T-helper 1 cell treated with Interleukin-12 subunit alpha and Interleukin-12 subunit beta and Interleukin-4 antibody, amounts not matched to agents 30 μg/mL and 1 μg/mL, for 36 hours (primary cell): ENCODE measurements at regions not wholly inside any gene's neighbourhood (a gene's known extent, or its start where the extent isn't known, plus 50 kb on each side); places are given as distances from the start of the nearest gene placed in this dataset.

ENCODE experiments used
- H3K27ac Mint-ChIP-seq: one replicate; pipeline ENCODE4 v1.8.0; 2021; ENCODE audit warnings: mild to moderate bottlenecking, mixed read lengths
- H3K27me3 Mint-ChIP-seq: one replicate; pipeline ENCODE4 v1.8.0; 2021; ENCODE audit warnings: low read depth, mixed read lengths
- H3K36me3 Mint-ChIP-seq: one replicate; pipeline ENCODE4 v1.8.0; 2021; ENCODE audit warnings: low read depth, mixed read lengths
- H3K4me1 Mint-ChIP-seq: one replicate; pipeline ENCODE4 v1.8.0; 2021; ENCODE audit warnings: low read depth, mixed read lengths
- H3K4me3 Mint-ChIP-seq: one replicate; pipeline ENCODE4 v1.8.0; 2021; ENCODE audit warnings: mild to moderate bottlenecking, moderate library complexity, mixed read lengths
- H3K9me3 Mint-ChIP-seq: one replicate; pipeline ENCODE4 v1.8.0; 2021; ENCODE audit warnings: mixed read lengths

DNA sequence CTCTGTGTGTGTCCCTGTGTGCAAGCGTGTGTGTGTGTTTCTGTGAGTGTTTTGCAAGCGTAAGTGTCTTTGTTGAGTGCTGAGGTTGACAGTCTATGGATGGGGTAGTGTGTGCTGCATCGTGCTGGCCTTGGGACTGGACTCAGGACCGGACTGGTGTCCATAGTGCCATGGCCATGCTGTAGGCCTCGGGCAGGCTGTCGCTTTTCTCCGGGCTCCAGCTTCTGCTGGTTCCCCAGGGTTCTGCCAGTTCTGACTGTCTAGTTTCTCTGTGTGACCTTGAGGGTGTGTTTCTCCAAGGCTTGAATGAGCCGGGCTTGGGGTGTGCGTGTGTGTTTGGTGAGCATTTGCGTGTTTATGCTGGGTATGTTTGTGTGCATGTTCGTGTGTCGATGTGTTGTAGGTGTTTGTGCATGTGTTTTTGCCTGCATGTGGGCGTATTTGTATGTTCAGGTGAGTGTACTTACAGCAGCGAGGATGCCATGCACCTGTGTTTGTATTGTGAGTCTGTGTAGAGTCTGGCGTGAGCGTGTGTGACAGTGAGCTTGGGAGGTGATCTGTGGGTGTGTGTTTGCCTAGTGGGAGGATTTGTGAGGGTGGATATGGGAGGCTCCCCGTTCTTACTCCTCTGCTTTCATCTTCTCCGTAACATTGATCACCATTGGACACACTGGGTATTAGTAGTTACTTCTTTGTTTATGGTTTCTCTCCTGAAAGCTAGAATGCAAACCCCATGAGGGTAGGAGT, 51.7 kb upstream of the POU3F1 start:
- H3K9me3 Mint-ChIP-seq, result no peaks in the 10 kb centered on the region
- no peak overlapping the region for H3K27ac Mint-ChIP-seq
- no peak overlapping the region for H3K4me3 Mint-ChIP-seq
- H3K27me3 Mint-ChIP-seq, result peaks cover 6% of the 10 kb centered on the region
- H3K36me3 Mint-ChIP-seq, result no peaks in the 10 kb centered on the region
- no peaks in the 10 kb centered on the region for H3K4me1 Mint-ChIP-seq

DNA sequence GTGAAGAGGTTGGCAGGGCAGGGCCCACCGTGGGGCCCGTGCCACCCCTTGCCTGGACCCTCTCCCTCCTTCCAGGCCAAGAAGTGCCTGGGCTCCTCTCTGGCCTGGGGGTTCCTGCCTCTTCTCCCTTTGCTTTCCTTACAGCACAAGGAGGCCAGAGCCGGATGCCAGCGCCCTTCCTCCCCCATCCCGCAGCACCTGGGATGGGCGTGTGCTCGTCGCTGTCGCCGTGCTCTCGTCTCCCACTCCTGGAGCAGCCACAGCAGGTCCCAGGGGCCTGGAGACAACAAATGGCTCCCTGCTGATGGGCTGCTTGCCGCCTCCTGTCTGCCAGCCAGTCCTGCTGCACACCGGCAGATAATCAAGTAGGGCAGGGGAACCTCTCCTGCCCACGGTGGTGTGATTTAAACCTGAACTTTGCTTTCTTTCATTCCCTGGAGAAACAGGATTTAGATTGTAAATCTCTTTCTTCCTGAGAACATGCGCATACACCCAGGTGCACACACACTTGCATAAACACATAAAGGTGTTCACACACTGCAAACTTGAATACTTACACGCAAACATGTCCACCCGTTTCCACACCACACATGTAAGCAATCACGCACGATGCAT, 50.8 kb upstream of the POU3F1 start:
- H3K4me1 Mint-ChIP-seq, result no peaks in the 10 kb centered on the region
- no peak overlapping the region for H3K4me3 Mint-ChIP-seq
- H3K9me3 Mint-ChIP-seq, result no peaks in the 10 kb centered on the region
- no peaks in the 10 kb centered on the region for H3K36me3 Mint-ChIP-seq
- peaks cover 8% of the 10 kb centered on the region for H3K27me3 Mint-ChIP-seq
- H3K27ac Mint-ChIP-seq, result no peak overlapping the region
